ENCODE measurements at regions not wholly inside any gene's neighbourhood (a gene's known extent, or its start where the extent isn't known, plus 50 kb on each side); places are given as distances from the start of the nearest gene placed in this dataset.

DNA sequence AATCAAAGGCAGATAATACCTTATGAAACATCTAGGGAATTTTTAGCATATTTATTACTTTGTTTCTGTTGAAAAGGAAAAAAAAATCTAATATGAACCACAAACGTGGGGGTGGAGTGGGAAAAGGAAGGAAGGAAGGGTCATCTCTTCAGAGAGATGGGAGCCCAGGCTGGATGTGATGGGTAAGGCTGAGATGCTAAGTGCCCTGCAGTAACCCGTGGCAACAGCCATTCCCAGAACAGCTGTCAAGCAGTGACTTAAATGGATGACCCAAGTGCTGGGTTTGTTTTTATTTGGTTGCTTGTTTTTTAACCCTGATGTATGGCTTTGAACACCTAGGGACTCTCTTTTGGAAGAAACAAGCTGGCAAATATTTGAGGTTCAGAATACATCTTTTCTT lies 50.7 kb upstream of the KLF7 start:
- H3K4me1 Mint-ChIP-seq: no peaks in the 10 kb centered on the region
- no peaks in the 10 kb centered on the region for H3K9me3 ChIP-seq (ENCODE audit: control insufficient read depth, insufficient read depth, low read length)
- H3K36me3 ChIP-seq (ENCODE audit: control insufficient read depth, insufficient read depth, low read length): no peaks in the 10 kb centered on the region
- no peaks in the 10 kb centered on the region for H3K9me3 Mint-ChIP-seq
- no peak overlapping the region for H3K27ac Mint-ChIP-seq
- H3K27me3 Mint-ChIP-seq (ENCODE audit: low read depth in 2 of 2): peaks cover 9 to 51% of the 10 kb centered on the region in 2 donors
- ATAC-seq: no peak
- H3K36me3 Mint-ChIP-seq: no peaks in the 10 kb centered on the region
- intact Hi-C loops (cut with micrococcal nuclease): no loop called here
- no peaks in the 10 kb centered on the region for H3K4me1 ChIP-seq (ENCODE audit: control insufficient read depth, insufficient read depth, low read length)
- no peaks in the 10 kb centered on the region for H3K27me3 ChIP-seq (ENCODE audit: control insufficient read depth, insufficient read depth, low read length)
- WGBS (ENCODE audit: insufficient coverage): 52% methylated on average over 2 of the region's 2 CpGs
- H3K4me3 ChIP-seq (ENCODE audit: low read length): no peak overlapping the region
- no peak for DNase-seq
- H3K27ac ChIP-seq (ENCODE audit: low read length): no peak overlapping the region
- TF ChIP-seq, protein P1, sequence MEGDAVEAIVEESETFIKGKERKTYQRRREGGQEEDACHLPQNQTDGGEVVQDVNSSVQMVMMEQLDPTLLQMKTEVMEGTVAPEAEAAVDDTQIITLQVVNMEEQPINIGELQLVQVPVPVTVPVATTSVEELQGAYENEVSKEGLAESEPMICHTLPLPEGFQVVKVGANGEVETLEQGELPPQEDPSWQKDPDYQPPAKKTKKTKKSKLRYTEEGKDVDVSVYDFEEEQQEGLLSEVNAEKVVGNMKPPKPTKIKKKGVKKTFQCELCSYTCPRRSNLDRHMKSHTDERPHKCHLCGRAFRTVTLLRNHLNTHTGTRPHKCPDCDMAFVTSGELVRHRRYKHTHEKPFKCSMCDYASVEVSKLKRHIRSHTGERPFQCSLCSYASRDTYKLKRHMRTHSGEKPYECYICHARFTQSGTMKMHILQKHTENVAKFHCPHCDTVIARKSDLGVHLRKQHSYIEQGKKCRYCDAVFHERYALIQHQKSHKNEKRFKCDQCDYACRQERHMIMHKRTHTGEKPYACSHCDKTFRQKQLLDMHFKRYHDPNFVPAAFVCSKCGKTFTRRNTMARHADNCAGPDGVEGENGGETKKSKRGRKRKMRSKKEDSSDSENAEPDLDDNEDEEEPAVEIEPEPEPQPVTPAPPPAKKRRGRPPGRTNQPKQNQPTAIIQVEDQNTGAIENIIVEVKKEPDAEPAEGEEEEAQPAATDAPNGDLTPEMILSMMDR (IDR thresholded peaks at IDR 0.05): no peak
- H3K4me3 Mint-ChIP-seq: no peak overlapping the region

DNA sequence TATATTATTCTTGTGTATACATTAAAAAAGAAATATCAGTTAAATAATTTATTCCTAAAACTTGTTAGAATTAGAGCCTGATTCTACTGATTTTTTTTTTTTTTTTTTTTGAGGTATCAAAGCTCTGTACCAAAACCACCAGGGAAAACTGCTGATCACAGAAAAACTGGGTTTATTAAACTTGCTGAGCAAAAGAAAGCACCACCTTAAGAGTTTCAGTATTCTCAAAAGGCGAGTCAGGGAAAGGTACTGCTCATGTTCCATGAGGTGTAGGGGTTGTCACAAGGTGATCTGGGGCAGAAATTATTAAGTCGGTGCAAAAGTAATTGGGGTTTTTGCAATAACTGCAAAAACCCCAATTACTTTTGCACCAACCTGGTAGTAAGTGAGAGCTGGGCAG lies 51.7 kb upstream of the KLF7 start:
- Histone ChIP-seq H3K36me3 (ENCODE audit: control insufficient read depth, insufficient read depth, low read length) (no peaks in the 10 kb centered on the region), H3K4me3 (ENCODE audit: low read length) (no peak overlapping the region), H3K27ac (ENCODE audit: low read length) (no peak overlapping the region), H3K4me1 (ENCODE audit: control insufficient read depth, insufficient read depth, low read length) (no peaks in the 10 kb centered on the region), H3K9me3 (ENCODE audit: control insufficient read depth, insufficient read depth, low read length) (no peaks in the 10 kb centered on the region), H3K27me3 (ENCODE audit: control insufficient read depth, insufficient read depth, low read length) (no peaks in the 10 kb centered on the region)
- H3K36me3 Mint-ChIP-seq: no peaks in the 10 kb centered on the region
- H3K27ac Mint-ChIP-seq: no peak overlapping the region
- no peak overlapping the region for H3K4me3 Mint-ChIP-seq
- no peak for ATAC-seq
- H3K27me3 Mint-ChIP-seq (ENCODE audit: low read depth in 2 of 2): peaks cover 9 to 61% of the 10 kb centered on the region in 2 donors
- no peak for DNase-seq
- WGBS (ENCODE audit: insufficient coverage): 83% methylated on average over 2 of the region's 2 CpGs
- intact Hi-C loops (cut with micrococcal nuclease): no loop called here
- no peaks in the 10 kb centered on the region for H3K4me1 Mint-ChIP-seq
- TF ChIP-seq, protein P1 (IDR thresholded peaks at IDR 0.05): no peak
- H3K9me3 Mint-ChIP-seq: no peaks in the 10 kb centered on the region

DNA sequence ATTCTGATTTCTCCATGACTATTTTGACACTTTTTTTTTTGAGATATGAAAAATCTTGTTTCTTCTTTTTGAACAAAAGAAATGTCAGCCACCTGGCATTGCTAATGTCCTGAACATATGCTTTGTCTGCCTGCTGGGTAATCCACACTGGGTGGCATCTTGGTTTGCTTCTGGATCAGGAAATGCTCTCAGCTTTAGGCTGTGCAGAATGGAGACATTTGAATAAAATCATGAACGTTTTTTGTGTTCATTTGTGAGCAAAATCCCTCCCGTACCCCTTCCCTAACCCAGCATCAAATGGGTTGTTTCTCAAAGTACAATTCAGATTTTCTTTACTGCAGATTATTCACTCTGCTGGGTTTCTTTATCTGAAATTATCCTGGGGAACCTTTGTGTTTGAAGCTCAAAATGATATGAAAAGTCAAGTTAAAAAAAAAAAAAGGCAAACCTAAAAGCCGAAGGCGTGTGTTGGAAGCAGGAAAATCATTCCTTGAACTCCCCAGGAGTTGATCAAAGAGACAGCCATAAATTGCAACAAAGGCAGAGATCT lies 53.4 kb upstream of the KLF7 start:
- Histone ChIP-seq H3K4me1 (ENCODE audit: control insufficient read depth, insufficient read depth, low read length) (no peaks in the 10 kb centered on the region), H3K4me3 (ENCODE audit: low read length) (no peak overlapping the region), H3K27ac (ENCODE audit: low read length) (no peak overlapping the region), H3K27me3 (ENCODE audit: control insufficient read depth, insufficient read depth, low read length) (no peaks in the 10 kb centered on the region), H3K36me3 (ENCODE audit: control insufficient read depth, insufficient read depth, low read length) (no peaks in the 10 kb centered on the region), H3K9me3 (ENCODE audit: control insufficient read depth, insufficient read depth, low read length) (no peaks in the 10 kb centered on the region)
- Mint-ChIP-seq H3K27ac (no peak overlapping the region), H3K4me3 (no peak overlapping the region), H3K9me3 (no peaks in the 10 kb centered on the region), H3K4me1 (no peaks in the 10 kb centered on the region), H3K36me3 (no peaks in the 10 kb centered on the region), H3K27me3 (ENCODE audit: low read depth in 2 of 2) (peaks cover 12 to 63% of the 10 kb centered on the region in 2 donors)
- intact Hi-C loops (cut with micrococcal nuclease): no loop called here
- DNase-seq (no peak), ATAC-seq (no peak)
- TF ChIP-seq, protein P1 (IDR thresholded peaks at IDR 0.05): no peak
- 80% methylated on average over 4 of the region's 4 CpGs for WGBS (ENCODE audit: insufficient coverage)

All from natural killer cell (primary cell).